HEK293 (cell line): ENCODE measurements at regions not wholly inside any gene's neighbourhood (a gene's known extent, or its start where the extent isn't known, plus 50 kb on each side); places are given as distances from the start of the nearest gene placed in this dataset.

Experiments
- CTCF ChIA-PET: fragments of 350-600 bp; formaldehyde crosslinking; extraction: SDS; loops from one replicate; lab custom pipeline; 2021; ENCODE audit warnings: antibody characterized with exemption; lab: Yijun Ruan, JAX
- POLR2A ChIA-PET: fragments of 300-600 bp; formaldehyde crosslinking; extraction: SDS; loops from one replicate; lab custom pipeline; 2020; ENCODE audit warnings: antibody characterized with exemption, inconsistent platforms; lab: Yijun Ruan, JAX
- H3K27ac ChIP-seq: fragments of 200-500 bp; sonication (Bioruptor generic); 2 replicates; pipeline ENCODE4 v1.5.1; 2014; ENCODE audit warnings: low read depth, low read length, control low read depth, inconsistent platforms; ENCODE audit errors: extremely low read depth
- H3K36me3 ChIP-seq, 2 experiments: fragments of 200-500 bp in 1 of 2; sonication (Bioruptor generic) in 1 of 2; 1 replicate in 1 of 2; 2 replicates in 1 of 2; pipeline ENCODE4 v1.5.1; 2014 to 2017; ENCODE audit warnings: inconsistent platforms in 2 of 2, low read length in 2 of 2; ENCODE audit not compliant: control insufficient read depth in 2 of 2, insufficient read depth in 1 of 2
- H3K4me1 ChIP-seq: fragments of 200-500 bp; sonication (Bioruptor generic); 2 replicates; pipeline ENCODE4 v1.5.1; 2014; ENCODE audit warnings: mild to moderate bottlenecking, low read length, inconsistent platforms; ENCODE audit not compliant: control insufficient read depth, insufficient read depth
- H3K4me3 ChIP-seq: 2 replicates; pipeline ENCODE4 v1.5.1; 2011; ENCODE audit warnings: low read depth, mild to moderate bottlenecking, control low read depth, low read length, moderate library complexity
- H3K9me3 ChIP-seq: fragments of 200-500 bp; sonication (Bioruptor generic); 2 replicates; pipeline ENCODE4 v1.5.1; 2014; ENCODE audit warnings: low read depth, low read length, inconsistent platforms; ENCODE audit not compliant: control insufficient read depth, insufficient read depth
- IKZF3 ChIP-seq: fragments of 450-650 bp; IDR thresholded peaks from 2 replicates; pipeline ENCODE4 v1.5.0; 2018; ENCODE audit warnings: missing biosample characterization, mild to moderate bottlenecking, missing genetic modification characterization, moderate library complexity
- KLF16 ChIP-seq: fragments of 450-650 bp; formaldehyde crosslinking; IDR thresholded peaks from 2 replicates; pipeline ENCODE4 v1.5.1; 2017; ENCODE audit warnings: missing biosample characterization, missing genetic modification characterization
- KLF8 ChIP-seq: fragments of 450-650 bp; formaldehyde crosslinking; IDR thresholded peaks from 2 replicates; pipeline ENCODE4 v1.5.1; 2016; ENCODE audit warnings: missing biosample characterization, missing genetic modification characterization
- PRDM1 ChIP-seq: fragments of 450-650 bp; formaldehyde crosslinking; IDR thresholded peaks from 2 replicates; pipeline ENCODE4; 2016; ENCODE audit warnings: missing biosample characterization, missing genetic modification characterization
- ZNF114 ChIP-seq: fragments of 450-650 bp; formaldehyde crosslinking; IDR thresholded peaks from 2 replicates; pipeline ENCODE4 v1.5.0; 2017; ENCODE audit warnings: missing biosample characterization, missing genetic modification characterization
- ZNF157 ChIP-seq: fragments of 450-650 bp; formaldehyde crosslinking; IDR thresholded peaks from 2 replicates; pipeline ENCODE4 v1.5.1; 2016; ENCODE audit warnings: missing biosample characterization, missing genetic modification characterization
- ZNF280C ChIP-seq: fragments of 450-650 bp; formaldehyde crosslinking; IDR thresholded peaks from 2 replicates; pipeline ENCODE4 v1.5.1; 2016; ENCODE audit warnings: missing biosample characterization, missing genetic modification characterization
- ZNF341 ChIP-seq: fragments of 450-650 bp; formaldehyde crosslinking; IDR thresholded peaks from 2 replicates; pipeline ENCODE4; 2016; ENCODE audit warnings: low read depth, missing biosample characterization, missing genetic modification characterization
- ZNF404 ChIP-seq: fragments of 450-650 bp; formaldehyde crosslinking; IDR thresholded peaks from 2 replicates; pipeline ENCODE4 v1.5.1; 2017; ENCODE audit warnings: missing biosample characterization, missing genetic modification characterization
- ZNF501 ChIP-seq: fragments of 450-650 bp; formaldehyde crosslinking; IDR thresholded peaks from 2 replicates; pipeline ENCODE4 v1.5.1; 2016; ENCODE audit warnings: missing biosample characterization, missing genetic modification characterization
- ZNF510 ChIP-seq: fragments of 450-650 bp; formaldehyde crosslinking; IDR thresholded peaks from 2 replicates; pipeline ENCODE4 v1.5.1; 2018; ENCODE audit warnings: mild to moderate bottlenecking, missing genetic modification characterization, missing biosample characterization; ENCODE audit not compliant: insufficient replicate concordance
- ZNF600 ChIP-seq: fragments of 450-650 bp; formaldehyde crosslinking; IDR thresholded peaks from 2 replicates; pipeline ENCODE4 v1.5.1; 2016; ENCODE audit warnings: missing biosample characterization, missing genetic modification characterization
- ZNF639 ChIP-seq: fragments of 450-650 bp; formaldehyde crosslinking; IDR thresholded peaks from 2 replicates; pipeline ENCODE4 v1.5.1; 2016; ENCODE audit warnings: missing biosample characterization, missing genetic modification characterization
- ZNF664 ChIP-seq: fragments of 450-650 bp; formaldehyde crosslinking; IDR thresholded peaks from 2 replicates; pipeline ENCODE4 v1.5.1; 2016; ENCODE audit warnings: missing biosample characterization, missing genetic modification characterization
- ZNF843 ChIP-seq: fragments of 450-650 bp; formaldehyde crosslinking; IDR thresholded peaks from 2 replicates; pipeline ENCODE4 v1.5.1; 2016; ENCODE audit warnings: missing biosample characterization, missing genetic modification characterization
- TF ChIP-seq, protein P1 (sequence below): fragments of 450-650 bp; formaldehyde crosslinking; IDR thresholded peaks from 2 replicates; pipeline ENCODE4 v1.5.1; 2016; ENCODE audit warnings: missing biosample characterization, missing genetic modification characterization, borderline replicate concordance
- TF ChIP-seq, protein P2 (sequence below): fragments of 450-650 bp; formaldehyde crosslinking; IDR thresholded peaks from 2 replicates; pipeline ENCODE4 v1.5.1; 2016; ENCODE audit warnings: missing biosample characterization, missing genetic modification characterization
- TF ChIP-seq, protein P3 (sequence below): fragments of 450-650 bp; formaldehyde crosslinking; IDR thresholded peaks from 2 replicates; pipeline ENCODE4 v1.5.1; 2016; ENCODE audit warnings: missing biosample characterization, missing genetic modification characterization
- TF ChIP-seq, protein P4 (sequence below): fragments of 450-650 bp; IDR thresholded peaks from 2 replicates; pipeline ENCODE4 v1.5.1; 2018; ENCODE audit warnings: missing biosample characterization, missing genetic modification characterization

DNA sequence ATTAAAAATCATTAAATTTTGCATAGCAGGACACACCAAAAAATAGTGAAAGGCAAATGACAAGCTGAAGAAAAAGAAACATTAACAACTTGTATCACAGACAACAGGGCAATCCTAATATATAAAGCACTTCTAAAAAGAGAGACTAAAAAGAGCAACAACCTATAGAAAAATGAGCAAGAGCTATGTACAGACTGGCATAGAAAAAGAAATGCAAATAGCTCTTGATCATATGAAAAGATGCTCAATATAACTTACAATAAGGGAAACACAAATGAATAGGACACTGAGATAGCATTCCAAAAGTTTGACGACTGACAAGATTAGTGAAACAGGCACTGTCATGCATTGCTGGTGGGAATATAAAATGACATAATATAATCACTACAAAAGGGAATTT, 235.9 kb downstream of the SEC61B start:
- Histone ChIP-seq H3K9me3 (no peaks in the 10 kb centered on the region), H3K36me3 (no peaks in the 10 kb centered on the region), H3K4me3 (no peak overlapping the region), H3K27ac (no peak overlapping the region), H3K4me1 (no peaks in the 10 kb centered on the region)
- ChIA-PET POLR2A (no interaction called here), CTCF (no interaction called here)
- TF ChIP-seq ZNF639 (tag by site-specific recombination), result no peak
- no peak for TF ChIP-seq ZNF510 (tag by site-specific recombination)
- TF ChIP-seq ZNF501 (tag by site-specific recombination), result no peak
- TF ChIP-seq ZNF404 (tag by site-specific recombination), result no peak
- TF ChIP-seq KLF8, result no peak

DNA sequence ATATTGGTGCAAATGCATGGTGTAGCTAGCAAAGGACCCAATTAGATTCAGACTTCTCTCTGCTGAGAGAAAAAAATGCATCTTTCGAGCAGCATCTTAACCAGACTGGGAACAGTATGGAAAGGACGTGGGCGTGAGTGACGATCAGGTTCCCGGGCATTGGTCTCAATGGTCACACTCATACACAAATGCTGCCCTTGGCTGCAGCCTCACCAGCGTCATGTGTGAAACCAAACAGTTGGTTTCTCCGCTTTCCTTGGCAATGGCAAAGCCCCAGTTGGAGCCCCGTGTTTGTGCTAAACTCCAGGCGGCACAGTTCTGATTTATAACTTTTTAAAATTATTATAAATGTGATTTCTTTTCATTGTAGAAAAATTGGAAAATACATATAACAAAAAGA, 237.8 kb downstream of the SEC61B start:
- no peaks in the 10 kb centered on the region for H3K9me3 ChIP-seq
- CTCF ChIA-PET, result no interaction called here
- H3K4me3 ChIP-seq, result no peak overlapping the region
- TF ChIP-seq ZNF843 (tag by site-specific recombination) (no peak), ZNF501 (tag by site-specific recombination) (no peak), ZNF664 (tag by site-specific recombination) (no peak), ZNF600 (no peak), ZNF114 (no peak)
- TF ChIP-seq, protein P1, sequence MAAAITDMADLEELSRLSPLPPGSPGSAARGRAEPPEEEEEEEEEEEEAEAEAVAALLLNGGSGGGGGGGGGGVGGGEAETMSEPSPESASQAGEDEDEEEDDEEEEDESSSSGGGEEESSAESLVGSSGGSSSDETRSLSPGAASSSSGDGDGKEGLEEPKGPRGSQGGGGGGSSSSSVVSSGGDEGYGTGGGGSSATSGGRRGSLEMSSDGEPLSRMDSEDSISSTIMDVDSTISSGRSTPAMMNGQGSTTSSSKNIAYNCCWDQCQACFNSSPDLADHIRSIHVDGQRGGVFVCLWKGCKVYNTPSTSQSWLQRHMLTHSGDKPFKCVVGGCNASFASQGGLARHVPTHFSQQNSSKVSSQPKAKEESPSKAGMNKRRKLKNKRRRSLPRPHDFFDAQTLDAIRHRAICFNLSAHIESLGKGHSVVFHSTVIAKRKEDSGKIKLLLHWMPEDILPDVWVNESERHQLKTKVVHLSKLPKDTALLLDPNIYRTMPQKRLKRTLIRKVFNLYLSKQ (tag by site-specific recombination), result no peak
- H3K4me1 ChIP-seq, result no peaks in the 10 kb centered on the region
- no peak overlapping the region for H3K27ac ChIP-seq
- POLR2A ChIA-PET, result no interaction called here
- no peaks in the 10 kb centered on the region for H3K36me3 ChIP-seq

DNA sequence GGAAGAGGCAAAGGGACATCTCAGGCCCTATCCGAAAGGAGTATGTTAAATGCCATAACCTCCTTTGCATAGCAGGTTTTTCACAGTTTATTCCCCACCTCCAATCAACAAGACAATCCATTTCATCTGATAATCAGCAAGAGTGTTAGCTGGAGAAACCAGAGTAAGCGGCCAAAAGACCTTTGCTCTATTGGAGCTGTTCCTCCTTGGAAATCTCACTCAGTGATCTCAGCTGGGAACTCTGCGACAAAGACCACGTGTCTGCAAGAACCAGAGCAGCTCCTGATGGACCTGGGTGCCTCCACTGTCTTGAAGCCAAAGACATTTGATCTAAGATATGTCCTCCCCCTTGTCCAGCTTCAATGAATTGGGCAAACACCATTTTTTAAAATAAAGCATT, 241.0 kb downstream of the SEC61B start:
- Histone ChIP-seq H3K36me3 (no peaks in the 10 kb centered on the region), H3K27ac (no peak overlapping the region), H3K4me1 (no peaks in the 10 kb centered on the region), H3K4me3 (no peak overlapping the region), H3K9me3 (no peaks in the 10 kb centered on the region)
- ChIA-PET POLR2A (no interaction called here), CTCF (interaction anchor here (0.6 kb wide), 1 partner anchor 194 kb away, joined by 4 read pairs; no protein-coding TSS in a partner anchor)
- TF ChIP-seq ZNF157 (no peak), ZNF280C (no peak), KLF16 (tag by site-specific recombination) (no peak), ZNF341 (tag by site-specific recombination) (no peak), ZNF114 (no peak), IKZF3 (tag by site-specific recombination) (no peak), PRDM1 (no peak), ZNF404 (tag by site-specific recombination) (no peak)
- TF ChIP-seq, protein P2, sequence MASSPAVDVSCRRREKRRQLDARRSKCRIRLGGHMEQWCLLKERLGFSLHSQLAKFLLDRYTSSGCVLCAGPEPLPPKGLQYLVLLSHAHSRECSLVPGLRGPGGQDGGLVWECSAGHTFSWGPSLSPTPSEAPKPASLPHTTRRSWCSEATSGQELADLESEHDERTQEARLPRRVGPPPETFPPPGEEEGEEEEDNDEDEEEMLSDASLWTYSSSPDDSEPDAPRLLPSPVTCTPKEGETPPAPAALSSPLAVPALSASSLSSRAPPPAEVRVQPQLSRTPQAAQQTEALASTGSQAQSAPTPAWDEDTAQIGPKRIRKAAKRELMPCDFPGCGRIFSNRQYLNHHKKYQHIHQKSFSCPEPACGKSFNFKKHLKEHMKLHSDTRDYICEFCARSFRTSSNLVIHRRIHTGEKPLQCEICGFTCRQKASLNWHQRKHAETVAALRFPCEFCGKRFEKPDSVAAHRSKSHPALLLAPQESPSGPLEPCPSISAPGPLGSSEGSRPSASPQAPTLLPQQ (tag by site-specific recombination), result no peak
- TF ChIP-seq, protein P3, sequence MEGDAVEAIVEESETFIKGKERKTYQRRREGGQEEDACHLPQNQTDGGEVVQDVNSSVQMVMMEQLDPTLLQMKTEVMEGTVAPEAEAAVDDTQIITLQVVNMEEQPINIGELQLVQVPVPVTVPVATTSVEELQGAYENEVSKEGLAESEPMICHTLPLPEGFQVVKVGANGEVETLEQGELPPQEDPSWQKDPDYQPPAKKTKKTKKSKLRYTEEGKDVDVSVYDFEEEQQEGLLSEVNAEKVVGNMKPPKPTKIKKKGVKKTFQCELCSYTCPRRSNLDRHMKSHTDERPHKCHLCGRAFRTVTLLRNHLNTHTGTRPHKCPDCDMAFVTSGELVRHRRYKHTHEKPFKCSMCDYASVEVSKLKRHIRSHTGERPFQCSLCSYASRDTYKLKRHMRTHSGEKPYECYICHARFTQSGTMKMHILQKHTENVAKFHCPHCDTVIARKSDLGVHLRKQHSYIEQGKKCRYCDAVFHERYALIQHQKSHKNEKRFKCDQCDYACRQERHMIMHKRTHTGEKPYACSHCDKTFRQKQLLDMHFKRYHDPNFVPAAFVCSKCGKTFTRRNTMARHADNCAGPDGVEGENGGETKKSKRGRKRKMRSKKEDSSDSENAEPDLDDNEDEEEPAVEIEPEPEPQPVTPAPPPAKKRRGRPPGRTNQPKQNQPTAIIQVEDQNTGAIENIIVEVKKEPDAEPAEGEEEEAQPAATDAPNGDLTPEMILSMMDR (tag by site-specific recombination), result no peak
- TF ChIP-seq, protein P4, sequence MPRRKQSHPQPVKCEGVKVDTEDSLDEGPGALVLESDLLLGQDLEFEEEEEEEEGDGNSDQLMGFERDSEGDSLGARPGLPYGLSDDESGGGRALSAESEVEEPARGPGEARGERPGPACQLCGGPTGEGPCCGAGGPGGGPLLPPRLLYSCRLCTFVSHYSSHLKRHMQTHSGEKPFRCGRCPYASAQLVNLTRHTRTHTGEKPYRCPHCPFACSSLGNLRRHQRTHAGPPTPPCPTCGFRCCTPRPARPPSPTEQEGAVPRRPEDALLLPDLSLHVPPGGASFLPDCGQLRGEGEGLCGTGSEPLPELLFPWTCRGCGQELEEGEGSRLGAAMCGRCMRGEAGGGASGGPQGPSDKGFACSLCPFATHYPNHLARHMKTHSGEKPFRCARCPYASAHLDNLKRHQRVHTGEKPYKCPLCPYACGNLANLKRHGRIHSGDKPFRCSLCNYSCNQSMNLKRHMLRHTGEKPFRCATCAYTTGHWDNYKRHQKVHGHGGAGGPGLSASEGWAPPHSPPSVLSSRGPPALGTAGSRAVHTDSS (tag by site-specific recombination), result no peak
